ENCODE measurements at regions not wholly inside any gene's neighbourhood (a gene's known extent, or its start where the extent isn't known, plus 50 kb on each side); places are given as distances from the start of the nearest gene placed in this dataset.

DNA sequence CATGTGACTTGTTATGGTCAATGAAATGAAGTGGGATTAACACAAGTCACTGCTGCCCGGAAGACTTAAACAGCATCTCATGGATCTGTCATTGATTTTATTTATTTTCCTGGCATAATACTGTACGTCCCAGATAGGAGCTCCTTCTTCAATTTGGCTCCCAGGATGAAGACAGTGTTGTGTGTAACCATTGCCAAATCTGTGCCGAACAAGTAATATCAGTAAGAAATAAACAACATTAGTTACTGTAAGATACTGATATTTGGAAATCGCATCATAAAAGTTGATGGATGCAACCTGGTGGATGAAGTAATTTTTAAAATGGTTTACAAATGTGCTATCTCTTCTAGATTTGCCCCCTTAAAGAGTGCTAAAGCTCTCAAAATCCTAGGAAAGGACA, 419.0 kb upstream of the MMADHC start:
- Histone ChIP-seq H3K27ac (no peak overlapping the region), H3K9me3 (no peaks in the 10 kb centered on the region), H3K4me3 (no peak overlapping the region), H3K27me3 (no peaks in the 10 kb centered on the region), H3K36me3 (no peaks in the 10 kb centered on the region), H3K4me1 (no peaks in the 10 kb centered on the region)
- intact Hi-C loops (cut with DNase I; ENCODE audit: low total_unique reads): no loop called here
- DNase-seq: no peak
- WGBS, 5 donors: 75 to 86% (median 81%) methylated on average over 4 of the region's 4 CpGs
- TF ChIP-seq EP300 (IDR thresholded peaks at IDR 0.05): no peak
- no peak for TF ChIP-seq POLR2AphosphoS5 (IDR thresholded peaks at IDR 0.05)
- TF ChIP-seq, protein P1, sequence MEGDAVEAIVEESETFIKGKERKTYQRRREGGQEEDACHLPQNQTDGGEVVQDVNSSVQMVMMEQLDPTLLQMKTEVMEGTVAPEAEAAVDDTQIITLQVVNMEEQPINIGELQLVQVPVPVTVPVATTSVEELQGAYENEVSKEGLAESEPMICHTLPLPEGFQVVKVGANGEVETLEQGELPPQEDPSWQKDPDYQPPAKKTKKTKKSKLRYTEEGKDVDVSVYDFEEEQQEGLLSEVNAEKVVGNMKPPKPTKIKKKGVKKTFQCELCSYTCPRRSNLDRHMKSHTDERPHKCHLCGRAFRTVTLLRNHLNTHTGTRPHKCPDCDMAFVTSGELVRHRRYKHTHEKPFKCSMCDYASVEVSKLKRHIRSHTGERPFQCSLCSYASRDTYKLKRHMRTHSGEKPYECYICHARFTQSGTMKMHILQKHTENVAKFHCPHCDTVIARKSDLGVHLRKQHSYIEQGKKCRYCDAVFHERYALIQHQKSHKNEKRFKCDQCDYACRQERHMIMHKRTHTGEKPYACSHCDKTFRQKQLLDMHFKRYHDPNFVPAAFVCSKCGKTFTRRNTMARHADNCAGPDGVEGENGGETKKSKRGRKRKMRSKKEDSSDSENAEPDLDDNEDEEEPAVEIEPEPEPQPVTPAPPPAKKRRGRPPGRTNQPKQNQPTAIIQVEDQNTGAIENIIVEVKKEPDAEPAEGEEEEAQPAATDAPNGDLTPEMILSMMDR (IDR thresholded peaks at IDR 0.05): no peak
- no peak for TF ChIP-seq POLR2A (IDR thresholded peaks at IDR 0.05)

- TF ChIP-seq, protein P1 (IDR thresholded peaks at IDR 0.05): no peak
- TF ChIP-seq POLR2A (IDR thresholded peaks at IDR 0.05) (no peak), POLR2AphosphoS5 (IDR thresholded peaks at IDR 0.05) (no peak), EP300 (IDR thresholded peaks at IDR 0.05) (no peak)
Measured at GRCh38 chr2:150003544-150003943, 416.0 kb upstream of the MMADHC start.

GRCh38 chr2:150001788-150002187, 414.2 kb upstream of the MMADHC start:
- no peak overlapping the region for H3K4me3 ChIP-seq
- no peaks in the 10 kb centered on the region for H3K4me1 ChIP-seq
- no peaks in the 10 kb centered on the region for H3K36me3 ChIP-seq
- H3K27ac ChIP-seq: no peak overlapping the region
- intact Hi-C loops (cut with DNase I; ENCODE audit: low total_unique reads): no loop called here
- no peak for DNase-seq
- H3K27me3 ChIP-seq: no peaks in the 10 kb centered on the region
- TF ChIP-seq POLR2A (IDR thresholded peaks at IDR 0.05): no peak
- TF ChIP-seq POLR2AphosphoS5 (IDR thresholded peaks at IDR 0.05): no peak
- TF ChIP-seq, protein P1 (IDR thresholded peaks at IDR 0.05): no peak
- TF ChIP-seq EP300 (IDR thresholded peaks at IDR 0.05): no peak
- H3K9me3 ChIP-seq: no peaks in the 10 kb centered on the region
- WGBS, 5 donors: 73 to 89% (median 88%) methylated on average over 4 of the region's 4 CpGs

More at GRCh38 chr2:150003544-150003943, 416.0 kb upstream of the MMADHC start:
- no peak overlapping the region for H3K27ac ChIP-seq
- no peak overlapping the region for H3K4me3 ChIP-seq
- no peaks in the 10 kb centered on the region for H3K27me3 ChIP-seq
- no peak for DNase-seq
- intact Hi-C loops (cut with DNase I; ENCODE audit: low total_unique reads): no loop called here
- H3K36me3 ChIP-seq: no peaks in the 10 kb centered on the region
- no peaks in the 10 kb centered on the region for H3K9me3 ChIP-seq
- H3K4me1 ChIP-seq: no peaks in the 10 kb centered on the region
- 95 to 100% (median 96%) methylated on average over 1 of the region's 1 CpG for WGBS, 5 donors

- no peak for DNase-seq
- no peaks in the 10 kb centered on the region for H3K9me3 ChIP-seq
- peaks cover 0 to 5% (median 2%) of the 10 kb centered on the region in 4 donors for H3K4me1 ChIP-seq
- no peak overlapping the region for H3K4me3 ChIP-seq
- H3K27ac ChIP-seq: no peak overlapping the region
- H3K36me3 ChIP-seq: no peaks in the 10 kb centered on the region
- TF ChIP-seq POLR2A (IDR thresholded peaks at IDR 0.05) (no peak), POLR2AphosphoS5 (IDR thresholded peaks at IDR 0.05) (no peak), EP300 (IDR thresholded peaks at IDR 0.05) (no peak)
- TF ChIP-seq, protein P1 (IDR thresholded peaks at IDR 0.05): no peak
- intact Hi-C loops (cut with DNase I; ENCODE audit: low total_unique reads): no loop called here
- H3K27me3 ChIP-seq: no peaks in the 10 kb centered on the region
- WGBS, 5 donors: 88 to 93% (median 90%) methylated on average over 3 of the region's 3 CpGs
Measured at GRCh38 chr2:149996901-149997300, 409.3 kb upstream of the MMADHC start.

Data from stomach (tissue), 8 donors.